Inflammatory macrophage (primary cell): ENCODE measurements at regions not wholly inside any gene's neighbourhood (a gene's known extent, or its start where the extent isn't known, plus 50 kb on each side); places are given as distances from the start of the nearest gene placed in this dataset.

Experiments
- DNase-seq, 2 donors: peaks; one replicate each; pipeline ENCODE4 v3.0.0-alpha.2; 2020 to 2022

GRCh38 chr1:233520261-233521191 lies 93.4 kb upstream of the KCNK1 start:
- DNase-seq = no peak

DNA sequence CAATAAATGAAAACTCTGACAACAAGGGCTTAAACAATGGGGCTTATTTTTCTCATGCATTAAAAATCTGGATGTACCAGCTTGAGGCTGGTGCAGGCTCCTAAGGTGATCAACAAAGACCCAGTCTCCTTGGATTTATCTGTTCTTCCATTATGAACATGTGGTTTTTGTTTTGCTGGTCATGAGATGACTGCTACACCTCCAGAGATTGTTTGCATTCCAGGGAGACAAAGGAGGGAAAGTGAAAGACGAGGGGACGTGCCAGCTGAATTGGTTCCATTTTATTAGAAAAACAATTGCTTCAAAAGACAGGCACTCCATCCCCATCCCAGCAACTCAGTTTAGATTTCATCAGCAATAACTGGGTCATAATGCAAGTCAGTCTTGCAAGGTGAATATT lies 90.9 kb upstream of the KCNK1 start:
- DNase-seq = no peak

DNA sequence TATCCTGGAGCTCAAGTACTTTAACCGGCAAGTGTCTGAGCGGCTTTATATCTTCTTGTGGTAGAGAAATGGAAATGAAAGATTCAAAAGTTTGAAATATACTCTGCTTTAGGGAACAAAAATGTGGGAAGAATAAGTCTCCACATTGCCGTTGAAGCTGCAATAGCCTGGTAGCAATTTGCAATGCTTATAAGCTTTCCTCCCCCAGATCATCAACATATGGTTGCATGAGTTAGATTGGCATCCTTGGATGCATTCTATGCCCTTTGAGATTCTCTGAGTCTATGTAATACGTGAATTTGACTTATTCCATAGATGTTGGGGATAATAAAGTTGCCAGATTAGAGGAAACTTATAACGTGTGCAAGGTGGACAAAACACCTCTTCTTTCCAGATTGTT lies 86.1 kb upstream of the KCNK1 start:
- DNase-seq = no peak

DNA sequence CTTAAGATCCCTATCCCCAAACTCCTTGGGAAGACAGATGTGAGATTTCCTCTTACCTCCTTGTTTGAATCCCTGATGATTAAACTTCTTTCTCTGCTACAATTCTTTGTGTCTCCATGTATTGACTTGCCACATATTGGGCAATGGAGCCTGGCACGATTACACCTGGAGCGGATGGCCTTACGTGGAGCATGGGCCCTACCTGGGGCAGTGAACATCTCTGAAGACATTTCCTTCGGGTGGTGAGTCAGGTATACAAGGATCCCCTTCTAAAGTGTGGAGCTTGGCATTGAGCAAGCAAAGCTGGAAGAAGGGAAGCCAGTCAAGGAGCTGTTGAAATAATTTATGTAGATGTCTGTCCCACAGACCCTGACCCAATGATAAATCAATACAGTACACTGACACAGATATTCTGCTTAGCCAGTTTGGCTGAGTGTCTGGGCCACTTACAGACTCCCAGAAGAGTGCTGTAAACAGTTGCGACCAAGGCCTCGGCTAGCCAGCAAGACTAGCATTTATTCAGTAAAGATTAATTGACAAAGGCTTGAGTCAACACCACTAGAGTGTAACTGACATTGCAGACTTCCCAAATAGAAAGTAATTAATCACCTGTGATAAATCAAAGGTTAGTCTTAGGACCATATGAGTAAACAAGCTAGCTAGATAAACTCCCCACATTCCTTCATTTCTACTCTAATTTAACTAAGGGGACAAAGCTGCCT lies 83.1 kb upstream of the KCNK1 start:
- no peak for DNase-seq

DNA sequence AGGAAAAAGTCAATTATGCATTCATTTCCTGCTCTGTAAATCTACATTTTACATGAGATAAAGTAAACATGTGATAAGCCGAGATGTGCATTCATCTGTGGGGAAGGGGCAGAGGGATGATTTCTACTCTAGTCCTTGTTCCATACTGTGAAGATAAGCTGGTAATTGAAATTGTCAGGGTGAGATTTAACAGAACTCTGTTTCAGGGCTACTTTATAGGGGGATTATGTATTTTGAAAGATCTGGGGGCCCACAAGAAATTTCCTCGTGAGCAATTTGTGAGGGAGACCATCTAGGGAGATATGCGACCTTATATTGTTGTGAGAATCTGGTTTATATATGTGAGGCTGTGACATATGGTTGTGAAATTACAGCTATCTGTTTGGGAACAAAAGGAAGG lies 73.1 kb upstream of the KCNK1 start:
- DNase-seq = no peak

DNA sequence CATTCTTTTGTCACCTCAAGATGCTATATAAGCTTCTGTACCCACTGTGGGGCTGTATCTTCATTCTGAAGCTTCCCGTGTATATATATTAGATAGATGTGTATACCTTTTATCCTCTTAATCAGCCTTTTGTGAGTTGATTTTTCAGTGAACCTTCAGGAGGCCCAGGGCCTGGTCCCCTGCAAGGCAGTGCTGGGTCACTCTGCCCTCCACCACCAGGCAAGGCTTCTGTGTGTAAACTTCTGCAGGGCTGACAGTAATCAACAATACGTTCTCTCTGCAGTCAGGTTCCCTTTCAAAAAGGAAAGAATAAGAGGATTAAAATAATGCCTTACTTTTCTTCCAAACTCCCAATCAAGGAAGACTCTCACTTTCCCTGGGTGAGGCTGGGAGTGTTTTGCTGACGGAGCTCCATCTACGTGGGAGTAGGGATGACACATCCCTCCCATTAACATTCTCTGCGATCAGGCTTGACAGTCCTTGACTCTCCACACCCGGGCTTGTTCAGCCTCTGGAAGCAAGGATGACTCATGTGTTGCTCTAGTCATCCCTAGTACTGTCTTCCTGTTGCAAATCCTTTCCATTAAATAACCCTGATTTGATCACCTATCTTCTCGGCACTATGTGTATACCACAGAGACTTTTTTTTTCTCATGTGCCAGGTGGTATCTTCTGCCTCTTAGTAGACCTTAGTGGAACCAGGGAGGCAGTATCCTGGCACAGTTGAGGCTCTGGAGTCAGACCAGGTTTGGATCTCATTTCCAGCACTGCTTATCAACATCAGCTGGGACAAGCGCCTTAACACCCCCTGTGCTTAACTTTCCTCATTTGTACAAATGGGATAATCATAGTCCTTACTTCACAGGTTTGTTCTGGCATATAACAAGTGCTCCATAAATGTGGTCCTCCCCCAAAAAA lies 70.3 kb upstream of the KCNK1 start:
- DNase-seq = no peak

- no peak for DNase-seq
Measured at GRCh38 chr1:233544304-233544703, 69.6 kb upstream of the KCNK1 start.

GRCh38 chr1:233547726-233548125 lies 66.2 kb upstream of the KCNK1 start:
- DNase-seq = no peak

GRCh38 chr1:233549404-233549803 lies 64.5 kb upstream of the KCNK1 start:
- DNase-seq = no peak

DNA sequence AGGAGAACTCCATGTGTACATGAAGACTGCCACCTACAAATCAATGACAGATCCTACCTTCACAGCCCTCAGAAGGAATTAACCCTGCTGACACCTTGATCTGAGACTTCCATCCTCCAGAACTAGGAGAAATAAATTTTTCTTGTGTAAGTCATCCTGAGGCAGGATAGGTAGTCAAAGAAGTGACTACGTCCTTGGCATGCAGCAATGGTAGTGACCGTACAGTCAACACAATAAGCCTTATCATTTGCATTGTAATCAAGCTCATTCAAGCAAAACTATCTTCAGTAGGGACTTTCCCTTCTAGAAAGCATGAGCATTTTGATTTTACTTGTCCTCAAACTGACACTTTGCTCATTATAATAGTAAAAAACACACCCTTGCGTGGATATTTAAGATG lies 64.0 kb upstream of the KCNK1 start:
- DNase-seq = no peak

GRCh38 chr1:233554037-233554436 lies 59.9 kb upstream of the KCNK1 start:
- DNase-seq = no peak

DNA sequence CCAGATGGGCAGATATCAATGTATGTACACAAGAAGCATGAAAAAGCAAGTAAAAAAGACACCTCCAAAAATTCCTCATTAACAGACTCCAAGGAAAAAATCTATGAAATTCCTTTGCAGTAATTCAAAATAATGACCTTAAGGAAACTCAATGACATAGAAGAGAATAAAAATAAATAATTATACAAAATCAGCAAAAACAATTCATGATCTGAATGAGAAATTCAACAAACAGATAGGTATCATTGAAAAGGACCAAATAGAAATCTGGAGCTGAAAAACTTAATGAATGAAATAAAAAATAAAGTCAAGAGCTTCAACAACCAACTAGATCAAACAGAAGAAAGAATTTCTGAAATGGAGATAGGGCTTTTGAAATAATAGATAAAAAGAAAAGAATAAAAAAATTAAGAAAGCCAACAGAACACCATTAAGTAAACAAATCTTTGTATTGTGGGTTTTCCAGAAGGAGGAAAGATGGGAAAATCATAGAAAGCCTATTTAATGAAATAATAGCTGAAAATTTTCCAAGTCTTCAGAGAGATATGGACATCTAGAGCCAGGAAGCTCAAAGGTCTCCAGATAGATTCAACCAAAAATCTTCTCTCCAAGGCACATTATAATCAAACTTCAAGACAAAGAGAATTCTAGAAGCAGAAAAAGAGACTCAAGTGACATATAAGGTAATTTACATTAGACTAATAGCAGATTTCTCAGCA lies 52.0 kb upstream of the KCNK1 start:
- no peak for DNase-seq
